ENCODE measurements at regions not wholly inside any gene's neighbourhood (a gene's known extent, or its start where the extent isn't known, plus 50 kb on each side); places are given as distances from the start of the nearest gene placed in this dataset.

DNA sequence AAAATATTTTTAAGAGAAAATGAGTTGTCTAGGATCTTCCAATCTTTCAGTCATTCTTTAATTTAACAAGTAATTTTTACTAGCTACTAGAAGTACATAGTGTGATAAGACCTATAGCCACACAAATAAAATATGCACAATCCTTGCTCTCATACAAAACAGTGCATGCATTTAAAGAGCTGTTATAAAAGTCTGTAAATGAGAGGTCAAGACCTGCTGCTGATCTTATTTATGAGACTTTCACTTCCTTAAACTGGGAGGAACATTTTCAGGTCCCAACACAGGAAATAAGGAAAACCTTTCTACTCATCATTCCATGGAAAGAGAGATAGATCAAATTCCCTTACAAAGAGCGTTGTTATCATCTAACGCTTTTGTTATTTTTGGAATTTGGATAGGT lies 54.2 kb upstream of the PAM start:
- no peaks in the 10 kb centered on the region for H3K36me3 Mint-ChIP-seq
- no peaks in the 10 kb centered on the region for H3K4me1 Mint-ChIP-seq
- no peak overlapping the region for H3K27ac Mint-ChIP-seq
- no peak for DNase-seq
- CTCF ChIA-PET: no interaction called here
- H3K27me3 Mint-ChIP-seq: no peaks in the 10 kb centered on the region
- no peaks in the 10 kb centered on the region for H3K9me3 Mint-ChIP-seq
- no peak overlapping the region for H3K4me3 Mint-ChIP-seq

GRCh38 chr5:102701748-102702147 lies 53.4 kb upstream of the PAM start:
- no peak for DNase-seq
- Mint-ChIP-seq H3K27ac (no peak overlapping the region), H3K4me1 (no peaks in the 10 kb centered on the region), H3K4me3 (no peak overlapping the region), H3K36me3 (no peaks in the 10 kb centered on the region), H3K9me3 (no peaks in the 10 kb centered on the region), H3K27me3 (no peaks in the 10 kb centered on the region)
- CTCF ChIA-PET: no interaction called here

Data from activated naive CD4-positive, alpha-beta T cell treated with anti-CD3 and anti-CD28 coated beads, Interleukin-2, amount 10 ng/mL, durations not matched to agents 7 days and 5 days (primary cell).